BE2C (cell line): ENCODE measurements at regions not wholly inside any gene's neighbourhood (a gene's known extent, or its start where the extent isn't known, plus 50 kb on each side); places are given as distances from the start of the nearest gene placed in this dataset.
"Not testable (repeated sequence)": the region's sequence is repeated elsewhere in the genome, so short reads cannot be mapped to it uniquely, and the experiment has no call there.

ENCODE experiments used
- DNase-seq: peaks from one replicate; pipeline ENCODE4 v3.0.0-alpha.2; 2020
- H3K27me3 ChIP-seq: fragments of 250-450 bp; sonication (Bioruptor Pico); 2 replicates; pipeline ENCODE4 v1.5.1; 2020; ENCODE audit warnings: mild to moderate bottlenecking
- H3K36me3 ChIP-seq: fragments of 250-450 bp; sonication (Bioruptor Pico); 2 replicates; pipeline ENCODE4 v1.5.1; 2020; ENCODE audit warnings: mild to moderate bottlenecking
- H3K4me1 ChIP-seq: fragments of 250-450 bp; sonication (Bioruptor Pico); 2 replicates; pipeline ENCODE4 v1.5.1; 2020
- H3K4me3 ChIP-seq: 2 replicates; pipeline ENCODE4 v1.5.1; 2011; ENCODE audit warnings: low read depth, low read length
- H3K9me3 ChIP-seq: fragments of 250-450 bp; sonication (Bioruptor Pico); 2 replicates; pipeline ENCODE4 v1.5.1; 2020
- CTCF ChIP-seq: IDR thresholded peaks from 2 replicates; pipeline ENCODE4 v1.5.1; 2012; ENCODE audit warnings: mild to moderate bottlenecking, low read depth, low read length

GRCh38 chr3:169008776-169009358 lies 654.6 kb downstream of the MECOM start:
- no peaks in the 10 kb centered on the region for H3K36me3 ChIP-seq

GRCh38 chr3:169007145-169007544 lies 656.4 kb downstream of the MECOM start:
- no peaks in the 10 kb centered on the region for H3K9me3 ChIP-seq
- H3K4me3 ChIP-seq: no peak overlapping the region
- no peak for TF ChIP-seq CTCF
- DNase-seq: no peak
- no peaks in the 10 kb centered on the region for H3K4me1 ChIP-seq
- no peaks in the 10 kb centered on the region for H3K36me3 ChIP-seq
- H3K27me3 ChIP-seq: no peaks in the 10 kb centered on the region

More at GRCh38 chr3:169008776-169009358, 654.6 kb downstream of the MECOM start:
- Histone ChIP-seq H3K9me3 (no peaks in the 10 kb centered on the region), H3K4me3 (no peak overlapping the region), H3K4me1 (no peaks in the 10 kb centered on the region), H3K27me3 (no peaks in the 10 kb centered on the region)
- no peak for TF ChIP-seq CTCF
- DNase-seq: no peak

GRCh38 chr3:169006398-169006797 lies 657.1 kb downstream of the MECOM start:
- H3K4me3 ChIP-seq, H3K36me3 ChIP-seq: not testable (repeated sequence)

GRCh38 chr3:169002689-169003088 lies 660.8 kb downstream of the MECOM start:
- Histone ChIP-seq H3K36me3 (no peaks in the 10 kb centered on the region), H3K4me3 (no peak overlapping the region), H3K4me1 (no peaks in the 10 kb centered on the region), H3K27me3 (no peaks in the 10 kb centered on the region), H3K9me3 (no peaks in the 10 kb centered on the region)
- no peak for DNase-seq
- TF ChIP-seq CTCF: no peak

More at GRCh38 chr3:169006398-169006797, 657.1 kb downstream of the MECOM start:
- H3K4me1 ChIP-seq, DNase-seq, H3K9me3 ChIP-seq, H3K27me3 ChIP-seq: not testable (repeated sequence)

GRCh38 chr3:168998792-168999191 lies 664.7 kb downstream of the MECOM start:
- H3K27me3 ChIP-seq: no peaks in the 10 kb centered on the region
- TF ChIP-seq CTCF: no peak
- no peaks in the 10 kb centered on the region for H3K9me3 ChIP-seq
- no peaks in the 10 kb centered on the region for H3K4me1 ChIP-seq
- no peak overlapping the region for H3K4me3 ChIP-seq
- no peak for DNase-seq
- H3K36me3 ChIP-seq: no peaks in the 10 kb centered on the region

- TF ChIP-seq CTCF: no peak
- Histone ChIP-seq H3K4me1 (no peaks in the 10 kb centered on the region), H3K9me3 (no peaks in the 10 kb centered on the region), H3K36me3 (no peaks in the 10 kb centered on the region), H3K27me3 (no peaks in the 10 kb centered on the region), H3K4me3 (no peak overlapping the region)
- no peak for DNase-seq
Observed at GRCh38 chr3:168997488-168997887, 666.0 kb downstream of the MECOM start.

GRCh38 chr3:168996622-168997021 lies 666.9 kb downstream of the MECOM start:
- no peaks in the 10 kb centered on the region for H3K36me3 ChIP-seq
- H3K4me3 ChIP-seq: no peak overlapping the region
- DNase-seq: no peak

More at GRCh38 chr3:168996622-168997021, 666.9 kb downstream of the MECOM start:
- Histone ChIP-seq H3K9me3 (no peaks in the 10 kb centered on the region), H3K4me1 (no peaks in the 10 kb centered on the region), H3K27me3 (no peaks in the 10 kb centered on the region)
- no peak for TF ChIP-seq CTCF
